ENCODE measurements at regions not wholly inside any gene's neighbourhood (a gene's known extent, or its start where the extent isn't known, plus 50 kb on each side); places are given as distances from the start of the nearest gene placed in this dataset.
"Not testable (repeated sequence)": the region's sequence is repeated elsewhere in the genome, so short reads cannot be mapped to it uniquely, and the experiment has no call there.

- H3K4me3 Mint-ChIP-seq, result no peak overlapping the region
- intact Hi-C loops (cut with micrococcal nuclease), result no loop called here
- ChIA-PET CTCF (no interaction called here), POLR2A (no interaction called here)
- ATAC-seq (no peak), DNase-seq (no peak)
- peaks cover 2% of the 10 kb centered on the region for H3K9me3 Mint-ChIP-seq
- no peaks in the 10 kb centered on the region for H3K36me3 Mint-ChIP-seq (ENCODE audit: low read depth)
- H3K4me1 Mint-ChIP-seq (ENCODE audit: low read depth), result no peaks in the 10 kb centered on the region
- H3K27ac Mint-ChIP-seq, result no peak overlapping the region
- TF ChIP-seq CTCF (IDR thresholded peaks at IDR 0.05), result no peak
- H3K27me3 Mint-ChIP-seq, result no peaks in the 10 kb centered on the region
Measured at GRCh38 chr3:5769825-5770224, 582.3 kb downstream of the EDEM1 start.

- Mint-ChIP-seq H3K27ac (no peak overlapping the region), H3K27me3 (no peaks in the 10 kb centered on the region), H3K9me3 (peaks cover 7% of the 10 kb centered on the region), H3K4me3 (no peak overlapping the region), H3K4me1 (ENCODE audit: low read depth) (no peaks in the 10 kb centered on the region), H3K36me3 (ENCODE audit: low read depth) (no peaks in the 10 kb centered on the region)
- ATAC-seq, result no peak
- no peak for DNase-seq
- intact Hi-C loops (cut with micrococcal nuclease), result no loop called here
- CTCF ChIA-PET, result interaction anchor here (1.2 kb wide), 1 partner anchor 345 kb away, joined by 3 read pairs; no protein-coding TSS in a partner anchor
- POLR2A ChIA-PET, result no interaction called here
- TF ChIP-seq CTCF (IDR thresholded peaks at IDR 0.05), result no peak
Measured at GRCh38 chr3:5774337-5774736, 586.8 kb downstream of the EDEM1 start.

- DNase-seq; H3K9me3 Mint-ChIP-seq; CTCF ChIA-PET; H3K27ac Mint-ChIP-seq; H3K36me3 Mint-ChIP-seq (ENCODE audit: low read depth); H3K27me3 Mint-ChIP-seq; H3K4me1 Mint-ChIP-seq (ENCODE audit: low read depth); H3K4me3 Mint-ChIP-seq; intact Hi-C loops (cut with micrococcal nuclease); ATAC-seq; POLR2A ChIA-PET: not testable (repeated sequence)
Measured at GRCh38 chr3:5775100-5775499, 587.6 kb downstream of the EDEM1 start.

- ATAC-seq, result no peak
- Mint-ChIP-seq H3K9me3 (peaks cover 2% of the 10 kb centered on the region), H3K27ac (no peak overlapping the region), H3K4me3 (no peak overlapping the region), H3K4me1 (ENCODE audit: low read depth) (no peaks in the 10 kb centered on the region), H3K27me3 (no peaks in the 10 kb centered on the region), H3K36me3 (ENCODE audit: low read depth) (no peaks in the 10 kb centered on the region)
- DNase-seq, result no peak
- ChIA-PET POLR2A (no interaction called here), CTCF (no interaction called here)
- no peak for TF ChIP-seq CTCF (IDR thresholded peaks at IDR 0.05)
- intact Hi-C loops (cut with micrococcal nuclease), result no loop called here
Measured at GRCh38 chr3:5784690-5785089, 597.2 kb downstream of the EDEM1 start.

GRCh38 chr3:5787861-5788488 is 600.5 kb downstream of the EDEM1 start:
- intact Hi-C loops (cut with micrococcal nuclease), result no loop called here
- H3K4me1 Mint-ChIP-seq (ENCODE audit: low read depth), result no peaks in the 10 kb centered on the region
- TF ChIP-seq CTCF (IDR thresholded peaks at IDR 0.05), result no peak
- no peaks in the 10 kb centered on the region for H3K27me3 Mint-ChIP-seq
- ATAC-seq, result no peak
- CTCF ChIA-PET, result no interaction called here
- no peak overlapping the region for H3K4me3 Mint-ChIP-seq
- POLR2A ChIA-PET, result no interaction called here
- no peak for DNase-seq
- H3K9me3 Mint-ChIP-seq, result no peaks in the 10 kb centered on the region
- no peak overlapping the region for H3K27ac Mint-ChIP-seq
- no peaks in the 10 kb centered on the region for H3K36me3 Mint-ChIP-seq (ENCODE audit: low read depth)

- intact Hi-C loops (cut with micrococcal nuclease), result no loop called here
- no peak for TF ChIP-seq CTCF (IDR thresholded peaks at IDR 0.05)
- H3K4me3 Mint-ChIP-seq, result no peak overlapping the region
- ChIA-PET POLR2A (no interaction called here), CTCF (no interaction called here)
- H3K27ac Mint-ChIP-seq, result no peak overlapping the region
- no peak for ATAC-seq
- no peaks in the 10 kb centered on the region for H3K4me1 Mint-ChIP-seq (ENCODE audit: low read depth)
- no peaks in the 10 kb centered on the region for H3K27me3 Mint-ChIP-seq
- no peaks in the 10 kb centered on the region for H3K36me3 Mint-ChIP-seq (ENCODE audit: low read depth)
- H3K9me3 Mint-ChIP-seq, result no peaks in the 10 kb centered on the region
- no peak for DNase-seq
Measured at GRCh38 chr3:5788496-5788895, 601.0 kb downstream of the EDEM1 start.
